HepG2 (cell line): ENCODE measurements at regions not wholly inside any gene's neighbourhood (a gene's known extent, or its start where the extent isn't known, plus 50 kb on each side); places are given as distances from the start of the nearest gene placed in this dataset.
A peak's percentile ranks its signal among the peaks of the same experiment; 100 is the strongest.

ENCODE experiments used
- CHD4 ChIP-seq: fragments of 200-600 bp; sonication (generic); IDR thresholded peaks from 2 replicates; pipeline ENCODE4 v1.7.0; 2017; ENCODE audit warnings: mild to moderate bottlenecking, low read length, borderline replicate concordance
- FIP1L1 ChIP-seq: fragments of 200-400 bp; formaldehyde crosslinking; IDR thresholded peaks from 2 replicates; pipeline ENCODE4 v1.6.1; 2018; ENCODE audit warnings: low read depth, mild to moderate bottlenecking, low read length, moderate library complexity, borderline replicate concordance; ENCODE audit not compliant: insufficient read depth
- FOSL1 ChIP-seq: sonication (generic); formaldehyde crosslinking; IDR thresholded peaks from 2 replicates; pipeline ENCODE4 v1.9.0; 2021; ENCODE audit warnings: missing genetic modification reagents, borderline replicate concordance
- FOXJ3 ChIP-seq: sonication (generic); formaldehyde crosslinking; IDR thresholded peaks from 2 replicates; pipeline ENCODE4 v1.4.0; 2020; ENCODE audit warnings: missing genetic modification reagents, mild to moderate bottlenecking, borderline replicate concordance
- GATA4 ChIP-seq: sonication (generic); IDR thresholded peaks from 2 replicates; pipeline ENCODE4 v1.6.1; 2016; ENCODE audit warnings: antibody characterized with exemption, low read depth, borderline replicate concordance
- GTF3A ChIP-seq: sonication (generic); formaldehyde crosslinking; conservative IDR thresholded peaks from 2 replicates; pipeline ENCODE4 v1.4.0; 2020; ENCODE audit warnings: mild to moderate bottlenecking, missing genetic modification reagents
- HCFC1 ChIP-seq: fragments of 150-350 bp; IDR thresholded peaks from 2 replicates; pipeline ENCODE4 v1.6.1; 2014; ENCODE audit warnings: low read depth, low read length
- HOXA7 ChIP-seq: sonication (generic); formaldehyde crosslinking; IDR thresholded peaks from 2 replicates; pipeline ENCODE4 v1.8.1; 2022; ENCODE audit warnings: mild to moderate bottlenecking, missing genetic modification reagents, moderate library complexity
- MED13 ChIP-seq: sonication (generic); formaldehyde crosslinking; IDR thresholded peaks from 2 replicates; pipeline ENCODE4 v1.5.0; 2020; ENCODE audit warnings: missing genetic modification reagents
- MYC ChIP-seq: sonication (generic); formaldehyde crosslinking; IDR thresholded peaks from 2 replicates; pipeline ENCODE4 v1.9.0; 2021; ENCODE audit warnings: missing genetic modification reagents, borderline replicate concordance
- MZF1 ChIP-seq: sonication (generic); formaldehyde crosslinking; IDR thresholded peaks from 2 replicates; pipeline ENCODE4 v1.8.1; 2023; ENCODE audit warnings: mild to moderate bottlenecking, missing genetic modification reagents, borderline replicate concordance
- NFIC ChIP-seq: IDR thresholded peaks from 2 replicates; pipeline ENCODE4 v1.6.1; 2012; ENCODE audit warnings: mild to moderate bottlenecking, low read length, inconsistent platforms
- NR3C1 ChIP-seq: sonication (generic); formaldehyde crosslinking; IDR thresholded peaks from 2 replicates; pipeline ENCODE4 v1.4.0; 2020; ENCODE audit warnings: missing genetic modification reagents
- SALL1 ChIP-seq: sonication (generic); formaldehyde crosslinking; IDR thresholded peaks from 2 replicates; pipeline ENCODE4 v1.8.0; 2022; ENCODE audit warnings: mild to moderate bottlenecking, missing genetic modification reagents
- SRSF9 ChIP-seq: fragments of 200-400 bp; formaldehyde crosslinking; IDR thresholded peaks from 2 replicates; pipeline ENCODE4 v1.6.1; 2018; ENCODE audit warnings: borderline replicate concordance, mild to moderate bottlenecking, low read depth, low read length; ENCODE audit not compliant: insufficient read depth, poor library complexity, severe bottlenecking
- TBP ChIP-seq: sonication (generic); formaldehyde crosslinking; IDR thresholded peaks from 2 replicates; pipeline ENCODE4 v1.5.0; 2020; ENCODE audit warnings: missing genetic modification reagents
- TGIF2 ChIP-seq: IDR thresholded peaks from 2 replicates; pipeline ENCODE4 v1.6.1; 2016; ENCODE audit warnings: control low read depth, missing compliant biosample characterization
- ZC3H4 ChIP-seq: sonication (generic); formaldehyde crosslinking; IDR thresholded peaks from 2 replicates; pipeline ENCODE4 v1.4.0; 2020; ENCODE audit warnings: missing genetic modification reagents, borderline replicate concordance
- ZNF234 ChIP-seq: sonication (generic); formaldehyde crosslinking; conservative IDR thresholded peaks from 2 replicates; pipeline ENCODE4 v1.5.1; 2020; ENCODE audit warnings: mild to moderate bottlenecking, missing genetic modification reagents
- ZNF331 ChIP-seq: sonication (generic); formaldehyde crosslinking; IDR thresholded peaks from 2 replicates; pipeline ENCODE4 v1.4.0; 2020; ENCODE audit warnings: missing genetic modification reagents
- ZNF501 ChIP-seq: sonication (generic); formaldehyde crosslinking; IDR thresholded peaks from 2 replicates; pipeline ENCODE4 v1.5.1; 2020; ENCODE audit warnings: mild to moderate bottlenecking, moderate library complexity, missing genetic modification reagents
- ZNF569 ChIP-seq: sonication (generic); formaldehyde crosslinking; IDR thresholded peaks from 2 replicates; pipeline ENCODE4 v1.5.0; 2020; ENCODE audit warnings: mild to moderate bottlenecking, missing genetic modification reagents, moderate library complexity, borderline replicate concordance
- ZNF713 ChIP-seq: sonication (generic); formaldehyde crosslinking; IDR thresholded peaks from 2 replicates; pipeline ENCODE4 v1.4.0; 2020; ENCODE audit warnings: mild to moderate bottlenecking, missing genetic modification reagents
- ZNF747 ChIP-seq: sonication (generic); formaldehyde crosslinking; IDR thresholded peaks from 2 replicates; pipeline ENCODE4 v1.8.1; 2023; ENCODE audit warnings: missing genetic modification reagents, mild to moderate bottlenecking, borderline replicate concordance
- TF ChIP-seq, protein P1 (sequence below): sonication (generic); formaldehyde crosslinking; IDR thresholded peaks from 2 replicates; pipeline ENCODE4 v1.5.0; 2020; ENCODE audit warnings: missing genetic modification reagents
- TF ChIP-seq, protein P2 (sequence below), 2 experiments: fragments of 450-650 bp in 1 of 2; sonication (generic) in 1 of 2; formaldehyde crosslinking; IDR thresholded peaks; 2 replicates each; pipeline versions ENCODE4 v1.5.0 to v1.8.0; 2020 to 2022; ENCODE audit warnings: mild to moderate bottlenecking in 1 of 2, missing genetic modification reagents in 1 of 2
- TF ChIP-seq, protein P3 (sequence below): IDR thresholded peaks from 2 replicates; pipeline ENCODE4 v1.6.1; 2016; ENCODE audit warnings: low read depth
- TF ChIP-seq, protein P4 (sequence below): fragments of 450-650 bp; IDR thresholded peaks from 2 replicates; pipeline ENCODE4 v1.6.1; 2017

DNA sequence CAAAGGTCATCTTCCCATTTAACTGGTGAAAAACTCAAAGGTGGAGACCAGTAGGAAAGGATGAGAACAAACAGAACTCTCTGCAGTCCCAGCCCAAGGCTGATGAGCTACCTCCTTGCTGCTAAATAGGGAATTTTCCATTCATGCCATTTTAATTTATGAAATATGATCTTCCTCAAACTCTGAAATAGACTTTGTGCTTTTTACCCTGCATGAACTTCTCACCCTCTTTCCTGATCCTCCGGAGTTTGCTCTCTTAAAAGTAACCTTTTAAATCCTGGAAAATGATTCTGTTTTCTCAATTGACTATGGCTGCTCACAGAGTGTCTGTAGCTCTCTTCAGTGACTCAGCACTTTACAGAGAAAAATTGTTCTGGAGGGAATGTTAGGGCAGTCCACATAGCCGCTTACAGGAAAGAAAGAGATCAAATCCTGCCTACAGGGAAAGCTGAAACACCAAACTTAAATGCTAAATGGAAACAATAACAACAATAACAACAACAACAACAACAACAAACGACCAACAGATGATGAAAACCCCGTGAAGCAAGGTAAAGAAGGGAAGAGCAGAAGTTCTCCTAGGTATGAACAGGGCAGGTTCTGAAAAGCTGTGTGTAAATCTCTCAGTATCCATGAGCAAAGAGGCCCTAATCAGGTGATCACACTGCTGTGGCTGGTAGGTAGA, 79.8 kb upstream of the SESTD1 start (continued):
- TF ChIP-seq, protein P1, sequence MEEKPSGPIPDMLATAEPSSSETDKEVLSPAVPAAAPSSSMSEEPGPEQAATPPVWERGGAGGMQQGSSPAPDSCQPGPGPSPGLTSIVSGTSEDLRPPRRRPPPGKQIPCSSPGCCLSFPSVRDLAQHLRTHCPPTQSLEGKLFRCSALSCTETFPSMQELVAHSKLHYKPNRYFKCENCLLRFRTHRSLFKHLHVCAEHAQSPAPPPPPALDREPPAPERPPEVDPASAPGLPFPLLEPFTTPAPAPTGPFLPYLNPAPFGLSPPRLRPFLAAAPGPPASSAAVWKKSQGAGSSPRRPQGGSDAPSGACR (CRISPR knock-in tag): no peak
- peak; percentile 49; the same call in 1 of the 2 replicates for TF ChIP-seq TGIF2 (CRISPR knock-in tag)
- TF ChIP-seq SALL1: peak; percentile 58; the same call in 1 of the 2 replicates
- TF ChIP-seq HOXA7 (CRISPR knock-in tag): no peak
- no peak for TF ChIP-seq MYC (CRISPR knock-in tag)
- TF ChIP-seq MZF1 (CRISPR knock-in tag): no peak
- TF ChIP-seq, protein P2, sequence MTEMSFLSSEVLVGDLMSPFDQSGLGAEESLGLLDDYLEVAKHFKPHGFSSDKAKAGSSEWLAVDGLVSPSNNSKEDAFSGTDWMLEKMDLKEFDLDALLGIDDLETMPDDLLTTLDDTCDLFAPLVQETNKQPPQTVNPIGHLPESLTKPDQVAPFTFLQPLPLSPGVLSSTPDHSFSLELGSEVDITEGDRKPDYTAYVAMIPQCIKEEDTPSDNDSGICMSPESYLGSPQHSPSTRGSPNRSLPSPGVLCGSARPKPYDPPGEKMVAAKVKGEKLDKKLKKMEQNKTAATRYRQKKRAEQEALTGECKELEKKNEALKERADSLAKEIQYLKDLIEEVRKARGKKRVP (CRISPR knock-in tag; IDR thresholded peaks at IDR 0.05): no peak
- TF ChIP-seq SRSF9: no peak
- peak; percentile 68 for TF ChIP-seq ZNF331 (CRISPR knock-in tag)
- 0 out of 2 replicates have a peak, but pooled peaks have one; percentile 75 for TF ChIP-seq MED13 (CRISPR knock-in tag)
- TF ChIP-seq, protein P3, sequence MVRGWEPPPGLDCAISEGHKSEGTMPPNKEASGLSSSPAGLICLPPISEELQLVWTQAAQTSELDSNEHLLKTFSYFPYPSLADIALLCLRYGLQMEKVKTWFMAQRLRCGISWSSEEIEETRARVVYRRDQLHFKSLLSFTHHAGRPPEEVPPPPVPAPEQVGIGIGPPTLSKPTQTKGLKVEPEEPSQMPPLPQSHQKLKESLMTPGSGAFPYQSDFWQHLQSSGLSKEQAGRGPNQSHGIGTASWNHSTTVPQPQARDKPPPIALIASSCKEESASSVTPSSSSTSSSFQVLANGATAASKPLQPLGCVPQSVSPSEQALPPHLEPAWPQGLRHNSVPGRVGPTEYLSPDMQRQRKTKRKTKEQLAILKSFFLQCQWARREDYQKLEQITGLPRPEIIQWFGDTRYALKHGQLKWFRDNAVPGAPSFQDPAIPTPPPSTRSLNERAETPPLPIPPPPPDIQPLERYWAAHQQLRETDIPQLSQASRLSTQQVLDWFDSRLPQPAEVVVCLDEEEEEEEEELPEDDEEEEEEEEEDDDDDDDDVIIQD: peak; percentile 46; the same call in 1 of the 2 replicates
- TF ChIP-seq NR3C1 (CRISPR knock-in tag): no peak
- no peak for TF ChIP-seq GTF3A (CRISPR knock-in tag)
- no peak for TF ChIP-seq FOSL1 (CRISPR knock-in tag)
- TF ChIP-seq ZC3H4 (CRISPR knock-in tag): no peak
- no peak for TF ChIP-seq GATA4
- peak; percentile 12; the same call in 1 of the 2 replicates for TF ChIP-seq CHD4
- TF ChIP-seq HCFC1: no peak
- no peak for TF ChIP-seq FIP1L1
- no peak for TF ChIP-seq ZNF569 (CRISPR knock-in tag)
- TF ChIP-seq FOXJ3 (CRISPR knock-in tag): peak; percentile 84; the same call in 1 of the 2 replicates
- no peak for TF ChIP-seq ZNF234 (CRISPR knock-in tag)
- TF ChIP-seq NFIC: peak; percentile 87; the same call in 1 of the 2 replicates
- no peak for TF ChIP-seq ZNF501 (CRISPR knock-in tag)
- TF ChIP-seq, protein P4, sequence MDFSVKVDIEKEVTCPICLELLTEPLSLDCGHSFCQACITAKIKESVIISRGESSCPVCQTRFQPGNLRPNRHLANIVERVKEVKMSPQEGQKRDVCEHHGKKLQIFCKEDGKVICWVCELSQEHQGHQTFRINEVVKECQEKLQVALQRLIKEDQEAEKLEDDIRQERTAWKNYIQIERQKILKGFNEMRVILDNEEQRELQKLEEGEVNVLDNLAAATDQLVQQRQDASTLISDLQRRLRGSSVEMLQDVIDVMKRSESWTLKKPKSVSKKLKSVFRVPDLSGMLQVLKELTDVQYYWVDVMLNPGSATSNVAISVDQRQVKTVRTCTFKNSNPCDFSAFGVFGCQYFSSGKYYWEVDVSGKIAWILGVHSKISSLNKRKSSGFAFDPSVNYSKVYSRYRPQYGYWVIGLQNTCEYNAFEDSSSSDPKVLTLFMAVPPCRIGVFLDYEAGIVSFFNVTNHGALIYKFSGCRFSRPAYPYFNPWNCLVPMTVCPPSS: no peak
- TF ChIP-seq ZNF713 (CRISPR knock-in tag): no peak
- no peak for TF ChIP-seq TBP (CRISPR knock-in tag)
- no peak for TF ChIP-seq ZNF747 (CRISPR knock-in tag)
